Mesenchymal stem cell (in vitro differentiated cells and primary cell): ENCODE measurements at regions not wholly inside any gene's neighbourhood (a gene's known extent, or its start where the extent isn't known, plus 50 kb on each side); places are given as distances from the start of the nearest gene placed in this dataset.

Experiments
- DNase-seq: peaks from one replicate; pipeline ENCODE4 v3.0.0-alpha.2; 2013
- H2AFZ ChIP-seq: one replicate; pipeline ENCODE4 v1.6.1; 2013; ENCODE audit warnings: low read depth, mild to moderate bottlenecking, control low read depth, inconsistent platforms, low read length, moderate library complexity
- H2AK5ac ChIP-seq: 2 replicates; pipeline ENCODE4 v1.6.1; 2013; ENCODE audit warnings: low read length, moderate library complexity, mild to moderate bottlenecking, inconsistent platforms; ENCODE audit not compliant: severe bottlenecking
- H2BK120ac ChIP-seq: one replicate; pipeline ENCODE4 v1.6.1; 2013; ENCODE audit warnings: low read depth, mild to moderate bottlenecking, inconsistent platforms, low read length, moderate library complexity
- H2BK12ac ChIP-seq, 2 experiments: one replicate each; pipeline ENCODE4 v1.6.1; 2013; ENCODE audit warnings: inconsistent platforms in 2 of 2, low read length in 2 of 2, mild to moderate bottlenecking in 2 of 2, moderate library complexity in 2 of 2, control low read depth in 1 of 2
- H2BK15ac ChIP-seq: one replicate; pipeline ENCODE4 v1.6.1; 2013; ENCODE audit warnings: mild to moderate bottlenecking, low read depth, inconsistent platforms; ENCODE audit not compliant: poor library complexity, severe bottlenecking
- H2BK5ac ChIP-seq: 2 replicates; pipeline ENCODE4 v1.6.1; 2013; ENCODE audit warnings: low read depth, mild to moderate bottlenecking, low read length, control low read depth, inconsistent platforms; ENCODE audit not compliant: poor library complexity, severe bottlenecking
- H3K14ac ChIP-seq, 2 experiments: one replicate each; pipeline ENCODE4 v1.6.1; 2013; ENCODE audit warnings: inconsistent platforms in 2 of 2, low read length in 2 of 2, control low read depth in 1 of 2, mild to moderate bottlenecking in 1 of 2, moderate library complexity in 1 of 2
- H3K18ac ChIP-seq, 2 experiments: one replicate each; pipeline ENCODE4 v1.6.1; 2013; ENCODE audit warnings: inconsistent platforms in 2 of 2, low read length in 2 of 2, control low read depth in 1 of 2, low read depth in 1 of 2, mild to moderate bottlenecking in 1 of 2
- H3K23ac ChIP-seq, 2 experiments: one replicate each; pipeline ENCODE4 v1.6.1; 2013; ENCODE audit warnings: inconsistent platforms in 2 of 2, low read length in 2 of 2, mild to moderate bottlenecking in 2 of 2, moderate library complexity in 2 of 2, control low read depth in 1 of 2
- H3K27ac ChIP-seq: 2 replicates; pipeline ENCODE4 v1.5.1; 2013; ENCODE audit warnings: mild to moderate bottlenecking, moderate library complexity, low read length, control low read depth, inconsistent platforms; ENCODE audit not compliant: poor library complexity, severe bottlenecking
- H3K27me3 ChIP-seq, 2 experiments: 2 replicates each; pipeline versions ENCODE4 v1.6.1 to v1.7.0; 2013; ENCODE audit warnings: low read length in 2 of 2, mild to moderate bottlenecking in 2 of 2, moderate library complexity in 2 of 2, control low read depth in 1 of 2, inconsistent platforms in 1 of 2; ENCODE audit not compliant: control insufficient read depth in 1 of 2, insufficient read depth in 1 of 2
- H3K36me3 ChIP-seq, 2 experiments: 2 replicates each; pipeline versions ENCODE4 v1.6.1 to v1.7.0; 2013; ENCODE audit warnings: low read length in 2 of 2, control low read depth in 1 of 2, inconsistent platforms in 1 of 2, low read depth in 1 of 2, mild to moderate bottlenecking in 1 of 2; ENCODE audit not compliant: insufficient read depth in 2 of 2, control insufficient read depth in 1 of 2
- H3K4ac ChIP-seq, 2 experiments: one replicate each; pipeline ENCODE4 v1.6.1; 2013; ENCODE audit warnings: inconsistent platforms in 2 of 2, low read length in 2 of 2, mild to moderate bottlenecking in 2 of 2, moderate library complexity in 2 of 2, control low read depth in 1 of 2, low read depth in 1 of 2
- H3K4me1 ChIP-seq: 2 replicates; pipeline ENCODE4 v1.6.1; 2013; ENCODE audit warnings: low read depth, low read length, control low read depth; ENCODE audit not compliant: control insufficient read depth, insufficient read depth
- H3K4me2 ChIP-seq: 2 replicates; pipeline ENCODE4 v1.6.1; 2013; ENCODE audit warnings: low read length, mild to moderate bottlenecking, inconsistent platforms; ENCODE audit not compliant: poor library complexity, severe bottlenecking
- H3K4me3 ChIP-seq, 2 experiments: 2 replicates each; pipeline versions ENCODE4 v1.5.1 to v1.7.0; 2013; ENCODE audit warnings: low read length in 2 of 2, mild to moderate bottlenecking in 2 of 2, control low read depth in 1 of 2, low read depth in 1 of 2; ENCODE audit not compliant: insufficient read depth in 1 of 2
- H3K79me1 ChIP-seq: replicated peaks from 2 replicates; pipeline ENCODE4 v1.6.1; 2013; ENCODE audit warnings: mild to moderate bottlenecking, control low read depth, low read length, inconsistent platforms; ENCODE audit not compliant: poor library complexity, severe bottlenecking
- H3K9ac ChIP-seq: 2 replicates; pipeline ENCODE4 v1.7.0; 2013; ENCODE audit warnings: mild to moderate bottlenecking, low read length, moderate library complexity
- H3K9me3 ChIP-seq: 2 replicates; pipeline ENCODE4 v1.7.0; 2013; ENCODE audit warnings: mild to moderate bottlenecking, low read length; ENCODE audit not compliant: control insufficient read depth
- H4K8ac ChIP-seq: one replicate; pipeline ENCODE4 v1.6.1; 2013; ENCODE audit warnings: inconsistent platforms, mild to moderate bottlenecking, low read length, moderate library complexity
- H4K91ac ChIP-seq: one replicate; pipeline ENCODE4 v1.6.1; 2013; ENCODE audit warnings: mild to moderate bottlenecking, low read length, inconsistent platforms
- WGBS: methylation state at CpG from one replicate; pipeline ENCODE4 v1.1.7; 2013; ENCODE audit warnings: mixed read lengths; 5-methylcytosine and 5-hydroxymethylcytosine counted together

DNA sequence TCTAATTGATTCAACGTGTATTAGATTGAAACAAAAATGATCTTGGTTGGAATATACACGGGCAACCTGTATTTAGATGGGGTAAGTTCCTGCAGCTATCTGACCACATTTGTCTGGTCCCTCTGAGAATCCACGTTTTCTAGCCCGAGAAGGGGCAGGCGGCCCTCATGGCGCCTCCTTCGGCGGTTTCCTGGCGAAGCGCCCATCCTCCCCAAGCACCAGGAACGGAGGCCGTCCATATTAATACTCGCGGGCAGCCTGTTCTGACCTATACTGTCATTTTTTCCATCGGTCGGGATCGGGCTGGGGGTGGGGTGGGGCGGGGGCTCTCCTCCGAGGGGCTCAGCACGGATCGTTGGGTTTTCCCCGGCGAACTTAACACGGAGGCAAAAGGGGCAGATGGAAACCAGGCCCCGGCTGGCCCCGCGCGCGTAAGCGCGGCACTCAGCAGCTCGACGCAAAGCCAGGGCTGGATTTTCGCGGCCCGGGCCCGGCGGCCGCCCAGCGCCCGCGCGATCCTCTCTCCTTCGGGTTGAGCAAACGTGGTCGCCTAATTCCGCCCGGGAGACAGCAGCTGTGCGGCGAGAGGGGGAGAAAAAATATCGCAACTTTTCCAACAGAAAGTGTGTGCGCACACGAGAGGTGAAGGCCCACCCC lies 77.2 kb upstream of the BCOR start:
- Histone ChIP-seq H3K36me3 (no peaks in the 10 kb centered on the region), H2BK120ac (peak overlapping the region; percentile 97), H3K23ac (no peak overlapping the region), H3K4me2 (peak overlapping the region; percentile 55), H3K4ac (peak overlapping the region; percentile 97 to 100), H3K14ac (peak overlapping the region in 1 of 2 experiments; percentile 53), H4K8ac (peak overlapping the region; percentile 96), H2AFZ (no peak overlapping the region), H3K4me1 (peaks cover 19% of the 10 kb centered on the region), H3K79me1 (peaks cover 2% of the 10 kb centered on the region), H2AK5ac (no peak overlapping the region), H2BK5ac (no peak overlapping the region), H3K9me3 (no peaks in the 10 kb centered on the region), H4K91ac (peak overlapping the region; percentile 95), H2BK12ac (peak overlapping the region; percentile 77 to 86), H3K9ac (peak overlapping the region; percentile 82), H3K4me3 (peak overlapping the region; percentile 62 to 76), H3K27ac (peak overlapping the region; percentile 85), H2BK15ac (peak overlapping the region; percentile 83), H3K18ac (peak overlapping the region; percentile 94 to 99), H3K27me3 (peaks cover 0 to 41% of the 10 kb centered on the region in 2 experiments)
- DNase-seq: peak; percentile 82
- 2% methylated on average over 35 of the region's 53 CpGs for WGBS

DNA sequence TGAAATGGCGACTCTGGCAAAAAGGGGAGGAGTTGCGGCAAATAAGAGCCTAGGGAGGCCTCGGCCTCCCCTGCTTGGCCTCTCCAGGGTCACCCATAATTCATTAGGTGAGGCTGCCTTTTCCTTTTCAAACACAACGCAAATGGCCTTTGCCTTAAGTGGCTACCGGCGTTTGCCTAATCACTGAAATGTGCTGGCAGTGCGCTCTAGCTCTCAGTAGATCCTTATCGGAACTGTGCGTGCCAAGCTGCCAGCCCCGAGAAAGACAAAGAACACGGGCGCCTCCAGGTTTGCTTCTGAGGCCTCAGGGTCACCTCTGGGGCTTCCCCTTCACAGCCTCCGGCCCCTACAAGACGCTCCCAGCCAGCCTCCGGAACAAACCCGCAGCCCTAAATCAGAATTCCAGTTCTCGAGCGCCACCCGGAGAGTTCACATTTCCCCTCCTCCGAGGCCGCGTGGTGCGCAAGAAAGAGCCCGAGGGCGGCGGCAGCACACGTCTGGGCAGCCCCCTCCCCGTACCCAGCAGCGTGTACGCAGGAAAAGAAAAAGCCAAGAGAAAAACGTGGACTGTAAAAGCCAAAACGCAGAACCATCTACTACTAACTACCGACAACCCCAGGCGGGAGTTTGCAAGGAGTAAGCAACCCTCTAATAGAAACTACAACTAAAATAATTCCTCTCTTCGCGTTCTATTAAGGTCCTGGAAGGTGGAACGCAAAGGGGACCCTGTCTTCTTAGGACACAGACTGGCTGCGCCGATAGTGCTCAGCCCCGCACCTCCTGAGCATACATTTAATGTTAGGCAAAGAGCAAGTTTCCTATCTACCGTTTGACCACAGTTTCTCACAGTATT lies 76.5 kb upstream of the BCOR start:
- H2BK5ac ChIP-seq: peak overlapping the region; percentile 57
- 1% methylated on average over 39 of the region's 41 CpGs for WGBS
- peak overlapping the region; percentile 82 for H3K9ac ChIP-seq
- peaks cover 22% of the 10 kb centered on the region for H3K4me1 ChIP-seq
- no peak overlapping the region for H2AFZ ChIP-seq
- H3K9me3 ChIP-seq: no peaks in the 10 kb centered on the region
- H3K27me3 ChIP-seq: peaks cover 0 to 48% of the 10 kb centered on the region in 2 experiments
- H3K4ac ChIP-seq: peak overlapping the region; percentile 17 to 75
- no peak overlapping the region for H2BK120ac ChIP-seq
- H3K18ac ChIP-seq: peak overlapping the region; percentile 78 to 86
- H3K14ac ChIP-seq: no peak overlapping the region
- peak overlapping the region in 1 of 2 experiments; percentile 77 for H2BK12ac ChIP-seq
- peak overlapping the region; percentile 64 for H4K8ac ChIP-seq
- H3K4me2 ChIP-seq: peak overlapping the region; percentile 50
- peak; percentile 92 for DNase-seq
- H2AK5ac ChIP-seq: peak overlapping the region; percentile 48
- H3K27ac ChIP-seq: peak overlapping the region; percentile 74
- H3K36me3 ChIP-seq: no peaks in the 10 kb centered on the region
- no peak overlapping the region for H3K23ac ChIP-seq
- peak overlapping the region in 1 of 2 experiments; percentile 59 for H3K4me3 ChIP-seq
- peaks cover 2% of the 10 kb centered on the region for H3K79me1 ChIP-seq
- H2BK15ac ChIP-seq: peak overlapping the region; percentile 90
- H4K91ac ChIP-seq: peak overlapping the region; percentile 61

DNA sequence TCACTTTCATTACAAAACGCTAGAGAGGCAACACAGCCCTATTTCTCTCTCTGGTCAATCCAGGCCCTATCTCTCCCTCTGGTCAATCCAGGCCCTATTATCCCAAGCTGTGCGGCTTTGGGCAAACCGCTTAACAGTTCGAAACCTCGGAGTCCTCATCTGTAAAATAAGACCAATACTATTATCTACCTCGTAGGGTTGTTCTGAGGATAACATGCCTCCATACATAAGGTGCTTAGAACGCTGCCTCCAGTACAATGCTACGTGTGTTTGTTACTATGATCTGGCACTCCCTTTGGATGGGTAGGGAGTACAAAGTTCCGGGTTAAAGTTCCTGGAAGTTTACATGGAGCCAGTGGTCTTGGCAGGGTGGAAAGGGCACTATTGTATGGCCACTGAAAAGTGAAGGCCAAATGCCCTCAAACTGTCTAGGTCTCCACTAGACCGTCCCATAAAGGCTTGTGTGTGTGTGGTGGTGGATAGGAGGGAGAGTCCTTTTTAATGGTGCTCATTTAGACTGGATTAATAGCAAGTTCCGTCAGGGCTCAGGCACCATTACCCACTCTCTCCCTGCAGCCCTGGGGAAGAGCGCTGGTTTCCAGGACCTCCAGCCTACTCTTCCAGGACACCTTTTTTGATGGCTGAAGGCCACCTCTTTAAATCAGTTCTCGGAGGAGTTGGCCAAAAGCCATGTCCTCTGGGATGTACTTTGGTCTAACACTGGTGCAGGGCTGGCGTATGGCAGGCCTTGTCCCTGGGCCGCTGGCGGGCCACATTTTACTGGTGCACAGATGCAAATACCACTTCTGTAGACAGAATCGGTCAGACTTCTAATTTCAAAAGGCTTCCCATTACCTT lies 75.6 kb upstream of the BCOR start:
- Histone ChIP-seq H3K4ac (peak overlapping the region; percentile 69 to 81), H3K79me1 (peaks cover 2% of the 10 kb centered on the region), H3K18ac (peak overlapping the region; percentile 92 to 93), H3K36me3 (no peaks in the 10 kb centered on the region), H4K91ac (peak overlapping the region; percentile 27), H3K27me3 (peaks cover 0 to 53% of the 10 kb centered on the region in 2 experiments), H2BK120ac (peak overlapping the region; percentile 19), H3K23ac (no peak overlapping the region), H2AFZ (no peak overlapping the region), H2AK5ac (no peak overlapping the region), H3K9ac (peak overlapping the region; percentile 76), H3K4me3 (no peak overlapping the region), H2BK5ac (no peak overlapping the region), H3K4me1 (peaks cover 27% of the 10 kb centered on the region), H4K8ac (no peak overlapping the region), H3K27ac (peak overlapping the region; percentile 74), H3K9me3 (no peaks in the 10 kb centered on the region), H3K14ac (no peak overlapping the region), H2BK12ac (peak overlapping the region; percentile 39 to 89), H3K4me2 (peak overlapping the region; percentile 16), H2BK15ac (peak overlapping the region; percentile 90)
- 58% methylated on average over 10 of the region's 17 CpGs for WGBS
- DNase-seq: peak; percentile 22
